OCI-LY7 (cell line): ENCODE measurements at regions not wholly inside any gene's neighbourhood (a gene's known extent, or its start where the extent isn't known, plus 50 kb on each side); places are given as distances from the start of the nearest gene placed in this dataset.

ENCODE experiments used
- BruUV-seq: library from RNA; stranded (reverse); fragments of 400-500 nt; replicated peaks from 2 replicates; lab custom pipeline; 2021; lab: Mats Ljungman, UMichigan
- CTCF ChIA-PET: fragments of 300-600 bp; sonication (Branson Sonifier 250); formaldehyde crosslinking; loops from one replicate; lab custom pipeline; 2022; ENCODE audit warnings: antibody characterized with exemption; ENCODE audit not compliant: unreplicated experiment; lab: Charles Lee
- POLR2A ChIA-PET: fragments of 300-600 bp; sonication (Branson Sonifier 250); formaldehyde crosslinking; loops from one replicate; lab custom pipeline; 2022; ENCODE audit warnings: antibody characterized with exemption; lab: Charles Lee
- DNase-seq: peaks from one replicate; pipeline ENCODE4 v3.0.0-alpha.2; 2015; ENCODE audit warnings: low spot score
- H2AFZ ChIP-seq: fragments of 200-600 bp; sonication (generic), shearing (Covaris generic); 2 replicates; pipeline ENCODE4 v1.6.1; 2014; ENCODE audit warnings: mild to moderate bottlenecking, antibody characterized with exemption, low read length, moderate library complexity
- H3K27ac ChIP-seq: fragments of 200-600 bp; sonication (generic); 2 replicates; pipeline ENCODE4 v1.5.1; 2014; ENCODE audit warnings: mixed run types, low read depth, mild to moderate bottlenecking, moderate library complexity, low read length, inconsistent platforms; ENCODE audit not compliant: poor library complexity, severe bottlenecking
- H3K36me3 ChIP-seq: fragments of 200-600 bp; sonication (generic); 2 replicates; pipeline ENCODE4 v1.6.1; 2014; ENCODE audit warnings: mild to moderate bottlenecking, antibody characterized with exemption, low read length, moderate library complexity, mixed read lengths; ENCODE audit not compliant: insufficient read depth
- H3K4me1 ChIP-seq: fragments of 200-600 bp; sonication (generic); 2 replicates; pipeline ENCODE4 v1.5.1; 2014; ENCODE audit warnings: mild to moderate bottlenecking, low read length; ENCODE audit not compliant: insufficient read depth, poor library complexity, severe bottlenecking
- H3K4me2 ChIP-seq: fragments of 200-600 bp; sonication (generic); 2 replicates; pipeline ENCODE4 v1.6.1; 2014; ENCODE audit warnings: mild to moderate bottlenecking, low read length
- H3K4me3 ChIP-seq: fragments of 200-600 bp; sonication (generic); 2 replicates; pipeline ENCODE4 v1.5.1; 2014; ENCODE audit warnings: mild to moderate bottlenecking, low read depth, low read length; ENCODE audit not compliant: poor library complexity, severe bottlenecking
- H3K79me2 ChIP-seq: fragments of 200-600 bp; sonication (generic); 2 replicates; pipeline ENCODE4 v1.6.1; 2016; ENCODE audit warnings: low read depth, mild to moderate bottlenecking, low read length, moderate library complexity, mixed read lengths; ENCODE audit not compliant: insufficient read depth
- H3K9me2 ChIP-seq: fragments of 200-600 bp; sonication (generic); 2 replicates; pipeline ENCODE4 v1.6.1; 2016; ENCODE audit warnings: mild to moderate bottlenecking, low read length, mixed read lengths; ENCODE audit not compliant: insufficient read depth
- H3K9me3 ChIP-seq: fragments of 200-600 bp; sonication (generic); 2 replicates; pipeline ENCODE4 v1.6.1; 2014; ENCODE audit warnings: mild to moderate bottlenecking, mixed run types, low read length, mixed read lengths
- H4K20me1 ChIP-seq: fragments of 200-600 bp; sonication (generic); 2 replicates; pipeline ENCODE4 v1.6.1; 2014; ENCODE audit warnings: mild to moderate bottlenecking, antibody characterized with exemption, low read length, moderate library complexity, mixed read lengths; ENCODE audit not compliant: insufficient read depth
- CTCF ChIP-seq: fragments of 200-600 bp; sonication (generic); conservative IDR thresholded peaks from 2 replicates; pipeline ENCODE4 v1.5.1; 2014; ENCODE audit warnings: mild to moderate bottlenecking, antibody characterized with exemption, low read length, moderate library complexity, mixed read lengths
- EZH2phosphoT487 ChIP-seq: fragments of 200-600 bp; sonication (generic); IDR thresholded peaks from 2 replicates; pipeline ENCODE4 v1.6.1; 2018; ENCODE audit warnings: low read depth, borderline replicate concordance, mild to moderate bottlenecking, mixed run types, antibody characterized with exemption, low read length, moderate library complexity, mixed read lengths
- intact Hi-C: fragments of 100-400 bp; cut with micrococcal nuclease; formaldehyde crosslinking; loops from one replicate; pipeline ENCODE4 v1.10.0; 2022; ENCODE audit not compliant: unreplicated experiment

GRCh38 chr2:198287706-198288105 lies 483.3 kb downstream of the PLCL1 start:
- no peaks in the 10 kb centered on the region for H3K36me3 ChIP-seq
- no peak overlapping the region for H3K27ac ChIP-seq
- no peaks in the 10 kb centered on the region for H3K79me2 ChIP-seq
- H3K4me2 ChIP-seq: no peak overlapping the region
- intact Hi-C loops: no loop called here
- H4K20me1 ChIP-seq: no peaks in the 10 kb centered on the region
- H3K9me3 ChIP-seq: no peaks in the 10 kb centered on the region
- H3K9me2 ChIP-seq: no peaks in the 10 kb centered on the region
- H3K4me1 ChIP-seq: no peaks in the 10 kb centered on the region
- no TSS peak for BruUV-seq
- CTCF ChIA-PET: no interaction called here
- H2AFZ ChIP-seq: no peak overlapping the region
- POLR2A ChIA-PET: no interaction called here
- TF ChIP-seq EZH2phosphoT487: no peak
- no peak for TF ChIP-seq CTCF
- no peak for DNase-seq
- no peak overlapping the region for H3K4me3 ChIP-seq

- no peaks in the 10 kb centered on the region for H3K9me3 ChIP-seq
- DNase-seq: no peak
- TF ChIP-seq CTCF: no peak
- no peak for TF ChIP-seq EZH2phosphoT487
- POLR2A ChIA-PET: interaction anchor here (0.6 kb wide), 1 partner anchor 330 kb away, joined by 3 read pairs; no protein-coding TSS in a partner anchor
- BruUV-seq: no TSS peak
- H3K27ac ChIP-seq: no peak overlapping the region
- H4K20me1 ChIP-seq: no peaks in the 10 kb centered on the region
- H3K9me2 ChIP-seq: no peaks in the 10 kb centered on the region
- no peak overlapping the region for H2AFZ ChIP-seq
- CTCF ChIA-PET: no interaction called here
- no peaks in the 10 kb centered on the region for H3K79me2 ChIP-seq
- H3K4me3 ChIP-seq: no peak overlapping the region
- intact Hi-C loops: no loop called here
- no peak overlapping the region for H3K4me2 ChIP-seq
- H3K4me1 ChIP-seq: no peaks in the 10 kb centered on the region
- H3K36me3 ChIP-seq: no peaks in the 10 kb centered on the region
Observed at GRCh38 chr2:198285216-198285615, 480.8 kb downstream of the PLCL1 start.

GRCh38 chr2:198283146-198283545 lies 478.8 kb downstream of the PLCL1 start:
- H3K79me2 ChIP-seq: no peaks in the 10 kb centered on the region
- H2AFZ ChIP-seq: no peak overlapping the region
- no peak overlapping the region for H3K27ac ChIP-seq
- H3K4me1 ChIP-seq: no peaks in the 10 kb centered on the region
- ChIA-PET POLR2A (interaction anchor here (0.6 kb wide), 1 partner anchor 550 kb away, joined by 3 read pairs; no protein-coding TSS in a partner anchor), CTCF (no interaction called here)
- H4K20me1 ChIP-seq: no peaks in the 10 kb centered on the region
- DNase-seq: no peak
- TF ChIP-seq CTCF (no peak), EZH2phosphoT487 (no peak)
- no peak overlapping the region for H3K4me3 ChIP-seq
- no peaks in the 10 kb centered on the region for H3K9me3 ChIP-seq
- no peak overlapping the region for H3K4me2 ChIP-seq
- BruUV-seq: no TSS peak
- H3K9me2 ChIP-seq: no peaks in the 10 kb centered on the region
- H3K36me3 ChIP-seq: no peaks in the 10 kb centered on the region
- intact Hi-C loops: no loop called here
